Left colon (tissue), 2 donors: ENCODE measurements at regions not wholly inside any gene's neighbourhood (a gene's known extent, or its start where the extent isn't known, plus 50 kb on each side); places are given as distances from the start of the nearest gene placed in this dataset.
A peak's percentile ranks its signal among the peaks of the same experiment; 100 is the strongest.
"Not testable (repeated sequence)": the region's sequence is repeated elsewhere in the genome, so short reads cannot be mapped to it uniquely, and the experiment has no call there.

Experiments used
- ATAC-seq: fragments of 200-7000 bp; cut with Tn5 transposase; one replicate; pipeline ENCODE4 v1.9.1; 2020; ENCODE audit warnings: mild to moderate bottlenecking, moderate library complexity
- DNase-seq, 2 donors: peaks; one replicate each; pipeline ENCODE4 v3.0.0-alpha.2; 2020
- intact Hi-C, 2 donors: fragments of 100-400 bp; cut with DNase I in 1 of 2; cut with micrococcal nuclease in 1 of 2; formaldehyde crosslinking; loops; one replicate each; pipeline versions ENCODE4 v1.11.2 to v1.14.0; 2022; cut with DNase I, micrococcal nuclease
- donor health status: DM: no; HTN: no; CAD: no.
- donor health status: DM: yes; HTN: yes; CAD: no.

DNA sequence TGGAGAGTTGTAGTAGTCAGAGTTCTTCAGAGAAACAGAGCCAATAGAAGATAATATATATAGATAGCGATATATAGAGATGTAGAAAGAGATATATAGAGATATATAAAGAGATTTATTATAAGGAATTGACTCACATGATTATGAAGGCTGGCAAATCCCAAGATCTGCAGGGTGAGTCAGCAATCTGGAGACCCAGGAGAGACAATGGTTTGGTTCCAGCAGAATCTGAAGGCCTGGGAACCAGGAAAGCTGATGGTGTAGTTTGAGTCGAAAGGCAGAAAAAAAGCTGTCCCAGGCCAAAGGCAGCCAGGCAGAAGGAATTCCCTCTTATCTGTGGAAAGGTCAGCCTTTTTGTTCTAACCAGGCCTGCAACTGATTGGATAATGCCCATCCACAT lies 194.1 kb downstream of the NUFIP1 start:
- intact Hi-C loops = no loop called here
- ATAC-seq (no peak), DNase-seq (no peak)

DNA sequence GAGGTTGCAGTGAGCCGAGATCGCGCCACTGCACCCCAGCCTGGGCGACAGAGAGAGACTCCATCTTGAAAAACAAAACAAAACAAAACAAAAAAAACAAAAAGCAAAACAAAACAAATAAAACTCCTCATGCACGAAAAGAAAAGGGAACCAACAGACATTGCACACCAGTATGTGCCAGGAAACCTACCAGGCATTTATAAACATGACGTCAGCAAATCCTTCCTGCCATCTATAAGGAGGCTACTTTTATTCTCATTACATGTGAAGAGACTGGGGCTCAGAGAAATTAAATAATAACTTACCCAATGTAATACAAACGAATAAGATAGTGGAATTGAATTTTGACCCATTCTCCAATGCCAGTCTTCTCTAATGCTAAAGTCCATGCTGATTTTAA lies 197.2 kb downstream of the NUFIP1 start:
- DNase-seq (no peak), ATAC-seq (no peak)
- intact Hi-C loops = no loop called here

DNA sequence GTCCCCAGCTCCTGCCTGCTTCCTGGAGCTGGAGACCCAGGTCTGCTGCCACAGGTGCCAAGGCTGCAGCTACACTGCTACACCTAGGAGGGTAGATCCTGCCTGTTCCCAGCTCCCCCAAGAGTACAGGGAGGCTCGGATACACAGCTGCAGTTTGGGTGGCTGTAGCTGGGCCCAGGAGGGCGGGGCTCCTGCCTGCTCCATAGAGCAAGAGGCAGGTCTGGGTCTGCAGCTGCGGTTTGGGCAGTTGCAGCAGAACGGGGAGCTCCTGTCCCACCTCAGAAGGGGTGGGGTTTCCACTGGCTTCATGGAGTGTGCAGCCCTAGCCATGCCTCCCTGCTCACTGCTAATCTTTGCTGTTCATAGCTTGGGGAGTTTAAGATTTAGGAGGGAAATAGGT lies 199.0 kb downstream of the NUFIP1 start:
- intact Hi-C loops = no loop called here
- DNase-seq (peak in 1 of 2 donors; percentile 14), ATAC-seq (peak; percentile 48)

DNA sequence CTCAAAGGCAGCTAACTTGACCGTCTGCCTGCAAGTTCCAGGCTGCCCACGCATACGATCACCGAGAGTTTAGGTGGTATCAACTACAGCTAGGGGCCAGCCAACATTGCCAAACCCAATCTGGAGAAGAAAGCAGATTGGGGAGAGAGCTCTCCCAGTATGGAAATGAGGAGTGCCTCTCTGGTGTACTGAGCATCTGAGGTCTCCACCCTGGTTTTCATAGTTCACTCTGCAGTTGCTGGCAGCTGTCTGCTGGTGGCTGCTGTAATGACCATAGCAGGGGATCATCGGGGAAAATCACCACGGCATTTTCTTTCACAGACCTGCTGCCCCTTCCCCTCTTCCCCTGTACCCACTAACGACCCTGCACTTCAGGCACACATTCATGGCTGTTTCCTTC lies 201.7 kb downstream of the NUFIP1 start:
- no peak for ATAC-seq
- DNase-seq = no peak
- intact Hi-C loops = no loop called here

DNA sequence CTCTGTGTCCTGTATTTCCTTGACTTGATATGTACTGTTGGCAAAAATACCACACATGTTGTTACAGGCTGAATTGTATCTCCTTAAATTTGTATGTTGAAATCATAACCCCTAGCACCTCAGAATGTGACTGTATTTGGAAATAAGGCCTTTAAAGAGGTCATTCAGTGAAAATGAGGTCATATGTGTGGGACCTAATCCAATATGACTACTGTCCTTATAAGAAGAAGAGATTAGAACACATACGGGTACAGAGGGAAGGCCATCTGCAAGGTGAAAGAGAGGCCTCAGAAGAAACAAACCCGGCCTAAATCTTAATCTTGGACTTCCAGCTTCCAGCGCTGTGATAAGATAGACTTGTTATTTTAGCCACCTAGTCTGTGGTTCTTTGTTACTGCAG lies 202.5 kb downstream of the NUFIP1 start:
- ATAC-seq = no peak
- intact Hi-C loops = no loop called here
- no peak for DNase-seq

DNA sequence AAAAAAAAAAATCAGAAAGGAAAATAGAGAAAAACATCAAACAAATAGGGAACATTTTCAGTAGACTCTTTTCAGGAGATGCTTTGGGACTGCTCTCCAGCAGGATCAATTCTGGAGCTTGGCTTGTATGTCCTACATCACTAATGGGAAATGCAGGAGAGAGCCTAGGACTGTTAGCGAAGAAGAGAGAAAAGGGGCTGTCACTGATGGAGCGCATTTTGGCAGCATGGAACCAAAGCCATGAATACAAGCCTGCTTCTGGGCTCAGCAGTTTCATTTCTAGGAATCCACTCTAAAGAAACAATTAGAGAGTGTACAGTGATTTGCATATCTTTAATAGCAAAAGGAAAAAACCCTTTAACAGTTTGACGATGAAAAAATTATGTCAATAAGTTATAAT lies 203.9 kb downstream of the NUFIP1 start:
- DNase-seq = no peak
- intact Hi-C loops = no loop called here
- ATAC-seq = no peak

DNA sequence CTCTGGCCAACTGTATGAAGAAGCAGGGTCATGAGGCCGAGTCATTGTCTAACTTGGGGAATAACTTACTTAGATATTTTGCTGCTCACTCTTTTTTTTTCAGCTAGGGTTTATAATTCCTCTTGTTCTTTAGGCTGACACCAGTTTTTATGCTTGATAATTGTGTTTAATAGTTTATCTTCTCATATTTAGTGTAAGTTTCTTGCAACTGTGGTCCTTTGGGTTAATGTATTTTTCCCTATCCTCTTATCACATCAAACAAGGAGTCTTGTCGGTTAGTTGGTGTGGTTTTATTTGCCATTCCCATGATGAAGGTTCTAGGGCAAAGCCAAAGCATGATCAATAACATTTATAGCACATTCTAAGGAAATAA lies 204.6 kb downstream of the NUFIP1 start:
- intact Hi-C loops = no loop called here
- ATAC-seq = peak; percentile 22
- no peak for DNase-seq

DNA sequence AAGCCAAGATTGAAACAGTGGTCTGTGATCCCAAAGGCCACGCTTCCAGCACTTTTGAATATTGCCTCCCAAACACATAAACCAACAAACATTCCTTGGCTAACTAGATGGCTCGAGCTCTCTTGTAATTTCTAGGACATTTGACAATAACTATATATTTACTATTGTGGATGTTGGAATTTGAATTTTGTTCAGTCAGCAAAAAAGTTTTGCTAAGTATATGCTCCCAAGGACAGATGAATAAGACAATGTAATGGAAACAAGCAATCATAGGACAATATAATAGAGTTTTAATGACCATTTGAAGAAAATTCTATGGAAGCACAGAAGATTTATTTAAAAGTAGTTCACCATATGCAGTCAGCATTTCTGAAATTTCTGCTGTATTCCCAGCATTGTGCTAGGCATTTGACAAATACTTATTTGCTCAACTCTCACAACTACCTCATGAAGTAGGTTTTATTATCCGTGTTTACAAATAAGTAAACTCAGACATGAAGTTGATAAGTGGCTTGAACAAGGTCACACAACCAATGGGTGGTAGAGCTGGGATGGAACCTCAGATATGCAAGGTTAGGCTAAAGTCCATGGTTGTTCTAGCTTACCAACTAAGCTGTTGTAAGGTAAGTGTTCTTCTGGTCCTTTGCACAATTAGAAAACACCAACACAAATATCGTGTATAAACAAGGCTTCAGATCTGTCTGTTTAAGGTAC lies 205.1 kb downstream of the NUFIP1 start:
- peak; percentile 66 for ATAC-seq
- no peak for DNase-seq

DNA sequence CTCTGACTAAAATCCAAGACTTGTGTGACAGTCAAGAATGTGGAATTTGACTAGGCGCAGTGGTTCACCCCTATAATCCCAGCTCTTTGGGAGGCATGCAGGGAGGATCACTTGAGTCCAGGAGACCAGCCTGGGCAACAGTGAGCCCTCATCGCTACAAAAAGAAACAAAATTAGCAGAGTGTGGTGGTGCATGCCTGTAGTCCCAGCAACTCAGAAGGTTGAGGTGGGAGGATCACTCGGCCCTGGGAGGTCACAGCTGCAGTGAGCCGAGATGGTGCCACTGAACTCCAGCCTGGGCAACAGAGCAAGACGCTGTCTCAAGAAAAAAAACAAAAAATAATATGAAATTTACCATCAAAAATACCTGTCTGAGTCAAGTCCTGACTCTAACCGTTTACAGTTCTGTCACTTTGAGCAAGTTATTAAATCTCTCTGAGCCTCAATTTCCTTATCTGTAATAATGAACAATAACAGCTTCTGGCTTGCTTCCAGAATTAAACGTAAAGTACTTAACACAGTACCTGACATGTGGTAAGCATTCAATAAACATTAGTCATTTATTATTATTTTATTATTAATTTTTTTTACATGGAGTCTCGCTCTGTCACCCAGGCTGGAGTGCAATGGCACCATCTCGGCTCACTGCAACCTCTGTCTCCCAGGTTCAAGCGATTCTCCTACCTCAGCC lies 204.6 kb upstream of the TSC22D1 start:
- ATAC-seq (no peak), DNase-seq (no peak)
- intact Hi-C loops = no loop called here

More for the DNA sequence above, 205.1 kb downstream of the NUFIP1 start:
- intact Hi-C loops = no loop called here

DNA sequence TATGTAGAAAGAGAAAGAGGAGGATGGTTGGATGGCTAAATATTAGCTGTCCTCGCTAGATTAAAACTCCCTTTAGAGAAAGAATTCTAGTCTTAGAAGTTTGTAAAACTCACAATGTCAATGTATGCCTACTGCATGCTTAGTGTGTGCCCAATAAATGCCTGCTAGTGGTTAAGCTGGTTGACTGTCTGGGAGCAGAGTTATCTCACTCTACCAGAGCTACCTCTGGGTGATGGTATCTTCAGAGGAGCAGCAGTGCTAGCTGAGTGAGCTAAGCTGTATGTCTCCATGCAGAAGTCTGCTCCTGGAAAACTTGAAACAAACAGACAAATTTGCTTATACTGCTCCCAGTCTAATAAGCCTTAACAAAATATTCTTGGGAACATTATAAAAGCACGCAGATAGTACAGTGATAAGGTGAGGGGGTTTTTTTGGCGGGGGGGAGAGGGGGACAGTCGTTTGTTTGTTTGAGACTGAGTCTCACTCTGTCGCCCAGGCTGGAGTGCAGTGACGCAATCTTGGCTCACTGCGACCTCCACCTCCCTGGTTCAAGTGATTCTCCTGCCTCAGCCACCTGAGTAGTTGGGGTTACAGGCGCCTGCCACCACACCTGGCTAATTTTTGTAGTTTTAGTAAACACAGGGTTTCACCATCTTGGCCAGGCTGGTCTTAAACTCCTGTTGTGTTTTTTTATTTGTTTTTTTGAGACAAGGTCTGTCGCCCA lies 202.8 kb upstream of the TSC22D1 start:
- intact Hi-C loops = no loop called here
- ATAC-seq (no peak), DNase-seq (no peak)

DNA sequence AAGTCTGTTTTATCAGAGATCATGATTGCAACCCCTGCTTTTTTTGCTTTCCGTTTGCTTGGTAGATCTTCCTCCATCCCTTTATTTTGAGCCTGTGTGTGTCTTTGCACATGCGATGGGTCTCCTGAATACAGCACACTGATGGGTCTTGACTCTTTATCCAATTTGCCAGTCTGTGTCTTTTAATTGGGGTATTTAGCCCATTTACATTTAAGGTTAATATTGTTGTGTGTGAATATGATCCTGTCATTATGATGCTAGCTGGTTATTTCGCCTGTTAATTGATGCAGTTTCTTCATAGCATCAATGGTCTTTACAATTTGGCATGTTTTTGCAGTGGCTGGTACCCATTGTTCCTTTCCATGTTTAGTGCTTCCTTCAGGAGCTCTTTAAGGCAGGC lies 199.2 kb upstream of the TSC22D1 start:
- ATAC-seq, intact Hi-C loops: not testable (repeated sequence)

DNA sequence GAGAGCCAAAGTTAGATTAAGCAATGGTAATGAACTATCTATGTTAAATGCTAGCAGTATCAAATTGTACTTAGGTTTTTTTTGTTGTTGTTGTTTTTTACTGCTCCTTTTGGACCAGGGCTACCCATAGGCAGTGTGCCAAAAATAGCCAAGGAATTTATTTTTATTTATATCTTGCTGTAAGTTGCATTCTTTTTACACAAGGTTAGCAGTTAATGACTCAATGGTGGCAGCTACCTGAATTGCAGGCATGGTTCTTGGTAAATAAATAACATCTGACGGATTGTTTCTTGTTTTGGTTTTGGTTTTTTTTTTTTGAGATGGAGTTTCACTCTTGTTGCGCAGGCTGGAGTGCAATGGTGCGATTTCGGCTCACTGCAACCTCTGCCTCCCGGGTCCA lies 194.8 kb upstream of the TSC22D1 start:
- intact Hi-C loops = no loop called here
- ATAC-seq = no peak

More for the DNA sequence above, 199.2 kb upstream of the TSC22D1 start:
- DNase-seq = not testable (repeated sequence)

DNA sequence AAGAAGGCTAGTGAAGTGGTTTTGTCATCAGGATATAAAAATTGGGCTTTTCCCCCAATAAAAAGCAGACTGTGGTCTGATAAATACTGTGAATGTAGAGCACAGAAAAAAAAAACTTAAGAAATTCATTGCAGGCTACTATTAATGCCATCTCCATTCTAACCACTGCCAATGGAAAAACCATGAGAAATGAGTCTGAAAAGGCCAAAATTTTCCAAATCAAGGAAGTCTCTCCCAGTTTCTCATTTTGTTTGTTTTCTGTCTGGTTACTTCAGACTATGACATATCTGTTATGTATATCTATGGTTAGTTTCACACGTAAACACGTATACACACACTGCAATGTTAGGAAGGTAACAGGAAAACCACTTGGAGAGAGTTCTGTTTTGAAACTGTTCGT lies 193.6 kb upstream of the TSC22D1 start:
- intact Hi-C loops = no loop called here
- DNase-seq (no peak), ATAC-seq (no peak)

More for the DNA sequence above, 194.8 kb upstream of the TSC22D1 start:
- no peak for DNase-seq

DNA sequence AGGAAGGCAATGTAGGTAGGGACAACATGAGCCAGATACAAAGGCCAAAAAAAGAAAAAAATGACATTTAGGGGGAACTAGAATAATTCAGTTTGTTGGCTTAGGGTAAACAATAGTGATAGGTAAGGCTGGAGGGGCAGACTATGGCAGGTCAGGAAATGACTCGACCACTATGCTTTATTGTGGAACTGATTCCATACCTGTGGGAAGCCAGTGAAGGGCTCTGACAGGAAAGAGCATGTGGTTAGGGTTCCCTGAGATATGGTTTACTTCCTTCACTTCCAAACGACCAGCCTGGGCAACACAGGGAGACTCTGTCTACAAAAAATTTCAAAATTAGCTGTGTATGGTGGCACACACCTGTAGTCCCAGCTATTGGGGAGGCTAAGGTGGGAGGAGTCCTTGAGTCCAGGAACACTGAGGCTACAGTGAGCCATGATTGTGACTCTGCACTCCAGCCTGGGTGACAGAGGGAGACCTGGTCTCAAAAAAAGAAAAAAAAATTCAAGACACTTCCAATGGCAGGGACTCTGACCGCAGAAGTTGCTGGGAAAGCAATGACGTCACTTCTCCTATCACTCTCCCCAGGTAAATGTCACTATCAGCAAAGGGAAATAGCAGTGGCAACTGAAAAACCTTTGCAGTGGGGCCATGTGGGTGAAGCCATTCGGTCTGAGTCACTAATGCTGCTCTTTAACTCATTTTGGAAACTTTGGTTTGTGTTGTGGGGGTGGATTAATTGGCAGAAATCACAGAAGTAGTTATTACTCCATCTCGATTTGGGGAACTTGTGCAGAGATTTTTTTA lies 192.8 kb upstream of the TSC22D1 start:
- no peak for DNase-seq
- intact Hi-C loops = no loop called here
- no peak for ATAC-seq

DNA sequence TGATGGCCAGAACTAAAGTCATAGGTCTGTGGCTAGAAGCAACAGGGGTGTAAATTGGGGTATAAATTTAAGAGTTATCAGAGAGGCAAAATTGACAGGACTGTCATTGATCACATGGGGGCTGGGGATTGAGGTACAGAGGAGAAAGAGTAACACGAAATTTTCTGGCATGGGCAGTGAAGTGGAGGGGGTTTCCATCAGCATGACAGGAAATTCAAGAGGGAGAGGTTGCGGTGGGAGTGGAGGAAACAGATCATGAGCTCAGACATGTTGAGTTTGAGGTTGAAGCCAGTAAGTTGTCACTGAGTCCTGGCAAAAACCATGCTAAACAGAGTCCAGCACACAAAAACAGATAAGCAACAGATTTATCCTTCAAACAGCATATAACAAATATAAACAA lies 192.1 kb upstream of the TSC22D1 start:
- intact Hi-C loops = no loop called here
- DNase-seq (no peak), ATAC-seq (no peak)

DNA sequence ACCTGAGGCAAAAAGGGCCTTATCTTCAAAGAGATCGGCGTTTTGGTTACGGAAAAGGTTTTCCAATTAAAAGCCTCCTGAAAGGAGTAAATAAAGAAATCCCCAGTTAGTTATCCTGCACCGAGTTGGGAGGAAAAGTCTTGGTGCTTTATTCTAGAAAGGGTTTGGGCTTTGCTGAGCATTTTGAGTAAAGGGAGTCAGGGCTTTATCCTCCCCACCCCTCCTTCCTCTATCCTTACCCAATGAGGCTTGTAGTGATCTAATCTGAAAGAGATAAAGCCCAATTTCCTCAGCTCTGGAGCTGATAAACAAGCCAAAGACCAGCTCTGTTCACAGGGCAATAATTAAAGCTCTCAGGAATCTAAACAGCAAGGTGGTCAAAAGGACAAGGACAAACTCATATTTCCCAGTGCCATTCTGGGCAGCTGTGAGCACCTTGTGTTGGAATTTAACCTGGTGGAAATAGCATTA lies 188.9 kb upstream of the TSC22D1 start:
- DNase-seq (no peak), ATAC-seq (peak; percentile 69)
- intact Hi-C loops = no loop called here

DNA sequence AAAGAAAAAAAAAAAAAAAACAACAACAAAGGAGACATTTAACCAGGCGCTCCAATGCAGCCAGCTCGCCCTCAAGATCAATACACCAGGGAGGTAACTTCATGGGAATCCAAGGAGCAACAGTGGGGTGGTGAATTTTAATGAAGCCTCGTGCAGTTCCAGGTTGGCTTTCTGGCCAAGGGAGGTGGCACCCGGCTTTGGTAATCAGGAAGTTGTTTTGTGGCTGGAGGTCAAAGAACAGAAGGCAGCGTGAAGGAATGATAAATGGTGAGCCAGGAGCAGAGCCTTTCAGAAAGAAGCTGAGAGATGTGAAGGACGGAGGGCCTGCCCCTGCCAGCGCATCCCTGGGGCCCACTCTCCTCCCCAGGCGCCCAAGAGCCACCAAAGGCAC lies 188.2 kb upstream of the TSC22D1 start:
- peak; percentile 67 to 81 for DNase-seq
- intact Hi-C loops = no loop called here
- peak; percentile 76 for ATAC-seq

DNA sequence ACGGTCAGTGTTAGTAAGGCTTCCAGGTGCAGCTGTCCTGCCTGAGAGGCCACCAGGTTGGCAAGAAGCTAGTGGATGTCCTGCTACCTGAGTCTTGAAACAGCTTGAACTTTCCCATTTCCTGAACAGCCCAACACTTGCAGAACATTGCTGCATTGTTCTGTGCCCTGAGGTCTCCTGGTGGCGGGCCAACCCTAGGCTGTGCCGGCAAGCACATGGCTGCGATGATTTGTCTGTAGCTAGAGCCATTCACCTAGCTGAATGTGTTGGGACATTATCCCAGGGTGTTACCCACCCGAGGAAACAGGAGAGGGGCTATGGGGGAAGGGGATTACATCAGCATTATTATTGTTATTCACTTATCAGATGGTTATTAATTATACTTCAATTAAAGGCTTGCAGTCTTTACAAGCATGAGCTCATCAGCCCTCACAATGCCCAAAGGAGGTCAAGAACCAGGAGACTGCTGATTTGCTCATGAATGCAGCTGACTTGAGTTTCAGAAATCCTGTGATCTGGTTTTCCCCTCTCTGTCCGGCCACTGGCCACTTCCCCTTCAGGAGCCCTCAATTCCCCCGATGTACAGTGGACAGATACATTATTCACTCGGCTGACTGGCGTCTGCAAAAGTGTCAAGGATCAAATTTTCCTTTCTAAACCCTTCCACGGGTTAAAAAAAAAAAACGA lies 187.6 kb upstream of the TSC22D1 start:
- ATAC-seq = peak; percentile 18
- intact Hi-C loops = no loop called here
- DNase-seq = peak in 1 of 2 donors; percentile 48

DNA sequence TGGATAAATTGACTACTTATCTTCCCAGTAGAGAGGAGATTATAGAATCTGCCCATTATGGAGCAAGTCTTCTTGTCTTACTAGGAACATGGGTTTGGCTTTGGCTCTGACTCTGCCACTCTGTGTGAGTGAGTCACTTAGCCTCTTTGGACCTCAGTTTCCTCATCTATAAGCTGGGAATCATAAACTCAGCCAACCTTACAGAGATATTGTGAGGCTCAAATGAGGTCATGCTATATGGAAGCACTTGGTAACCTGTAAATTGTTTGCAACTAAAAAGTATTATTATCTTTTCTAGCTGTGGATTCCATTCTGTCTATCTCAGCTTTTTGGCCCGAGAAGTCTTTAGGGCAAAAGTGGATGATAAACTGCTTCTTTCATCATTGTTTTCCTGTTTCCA lies 186.8 kb upstream of the TSC22D1 start:
- ATAC-seq (no peak), DNase-seq (no peak)
- intact Hi-C loops = no loop called here
